ENCODE measurements at regions not wholly inside any gene's neighbourhood (a gene's known extent, or its start where the extent isn't known, plus 50 kb on each side); places are given as distances from the start of the nearest gene placed in this dataset.

- no peak for DNase-seq (ENCODE audit: low read depth)
- H3K4me3 ChIP-seq (ENCODE audit: low read depth, low read length), result no peak overlapping the region
- POLR2A ChIA-PET, result no interaction called here
- H3K27me3 ChIP-seq (ENCODE audit: control insufficient read depth, insufficient read depth, low read length), result no peaks in the 10 kb centered on the region
- no peaks in the 10 kb centered on the region for H3K36me3 ChIP-seq (ENCODE audit: control insufficient read depth, insufficient read depth, low read length)
- TF ChIP-seq CTCF (IDR thresholded peaks at IDR 0.05; ENCODE audit: insufficient read depth, low read depth, low read length), result no peak
- CTCF ChIA-PET, result no interaction called here
Measured at GRCh38 chr15:93196135-93196670, 107.2 kb upstream of the RGMA start.

- ChIA-PET POLR2A (no interaction called here), CTCF (no interaction called here)
- Histone ChIP-seq H3K4me3 (ENCODE audit: low read depth, low read length) (no peak overlapping the region), H3K36me3 (ENCODE audit: control insufficient read depth, insufficient read depth, low read length) (no peaks in the 10 kb centered on the region), H3K27me3 (ENCODE audit: control insufficient read depth, insufficient read depth, low read length) (no peaks in the 10 kb centered on the region)
- no peak for TF ChIP-seq CTCF (IDR thresholded peaks at IDR 0.05; ENCODE audit: insufficient read depth, low read depth, low read length)
- DNase-seq (ENCODE audit: low read depth), result no peak
Measured at GRCh38 chr15:93195109-93195508, 106.1 kb upstream of the RGMA start.

GRCh38 chr15:93190238-93190637, 101.2 kb upstream of the RGMA start:
- H3K4me3 ChIP-seq (ENCODE audit: low read depth, low read length), result no peak overlapping the region
- ChIA-PET CTCF (no interaction called here), POLR2A (no interaction called here)
- no peaks in the 10 kb centered on the region for H3K27me3 ChIP-seq (ENCODE audit: control insufficient read depth, insufficient read depth, low read length)
- no peak for DNase-seq (ENCODE audit: low read depth)
- TF ChIP-seq CTCF (IDR thresholded peaks at IDR 0.05; ENCODE audit: insufficient read depth, low read depth, low read length), result no peak
- no peaks in the 10 kb centered on the region for H3K36me3 ChIP-seq (ENCODE audit: control insufficient read depth, insufficient read depth, low read length)

GRCh38 chr15:93189561-93189960, 100.5 kb upstream of the RGMA start:
- ChIA-PET CTCF (no interaction called here), POLR2A (no interaction called here)
- Histone ChIP-seq H3K36me3 (ENCODE audit: control insufficient read depth, insufficient read depth, low read length) (no peaks in the 10 kb centered on the region), H3K4me3 (ENCODE audit: low read depth, low read length) (no peak overlapping the region), H3K27me3 (ENCODE audit: control insufficient read depth, insufficient read depth, low read length) (no peaks in the 10 kb centered on the region)
- TF ChIP-seq CTCF (IDR thresholded peaks at IDR 0.05; ENCODE audit: insufficient read depth, low read depth, low read length), result no peak
- no peak for DNase-seq (ENCODE audit: low read depth)

GRCh38 chr15:93188236-93188635, 99.2 kb upstream of the RGMA start:
- ChIA-PET CTCF (no interaction called here), POLR2A (no interaction called here)
- H3K4me3 ChIP-seq (ENCODE audit: low read depth, low read length), result no peak overlapping the region
- TF ChIP-seq CTCF (IDR thresholded peaks at IDR 0.05; ENCODE audit: insufficient read depth, low read depth, low read length), result no peak
- H3K36me3 ChIP-seq (ENCODE audit: control insufficient read depth, insufficient read depth, low read length), result no peaks in the 10 kb centered on the region
- H3K27me3 ChIP-seq (ENCODE audit: control insufficient read depth, insufficient read depth, low read length), result no peaks in the 10 kb centered on the region
- no peak for DNase-seq (ENCODE audit: low read depth)

Measured in BJ (cell line).